Renal cortex interstitium (tissue), 11 donors: ENCODE measurements at regions not wholly inside any gene's neighbourhood (a gene's known extent, or its start where the extent isn't known, plus 50 kb on each side); places are given as distances from the start of the nearest gene placed in this dataset.
"Not testable (repeated sequence)": the region's sequence is repeated elsewhere in the genome, so short reads cannot be mapped to it uniquely, and the experiment has no call there.

ENCODE experiments used
- DNase-seq, 11 donors: peaks; one replicate each; pipeline ENCODE4 v3.0.0-alpha.2; 2013; ENCODE audit warnings: low read depth in 9 of 11, low spot score in 4 of 11; ENCODE audit errors: extremely low read depth in 1 of 11

DNA sequence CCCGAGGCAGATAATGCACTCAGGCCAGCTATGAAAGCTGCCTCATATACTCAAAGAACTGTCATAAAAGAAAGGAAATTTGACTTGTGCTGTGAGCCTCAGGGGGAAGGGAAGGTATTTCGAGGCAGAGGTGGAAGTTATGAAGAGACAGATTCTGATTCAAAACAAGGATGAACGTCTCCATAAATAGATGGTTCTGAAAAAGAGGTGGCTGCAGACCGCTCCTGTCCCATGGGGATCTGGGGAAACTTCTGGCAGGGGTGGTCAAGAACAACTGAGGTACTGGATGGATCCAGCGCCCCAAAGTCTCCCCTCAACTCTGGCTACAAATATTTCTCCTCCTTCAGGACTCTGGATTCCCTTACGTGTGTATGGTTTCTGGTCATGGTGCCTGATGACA lies 168.1 kb upstream of the IRS2 start:
- DNase-seq: no peak

- no peak for DNase-seq
These were observed 165.1 kb upstream of the IRS2 start for GRCh38 chr13:109951491-109951890.

GRCh38 chr13:109949397-109949796 lies 163.0 kb upstream of the IRS2 start:
- DNase-seq: no peak

- DNase-seq: no peak
These were observed 160.6 kb upstream of the IRS2 start for GRCh38 chr13:109947006-109947405.

GRCh38 chr13:109945206-109945960 lies 159.0 kb upstream of the IRS2 start:
- no peak for DNase-seq

- DNase-seq: no peak
These were observed 155.6 kb upstream of the IRS2 start for GRCh38 chr13:109941951-109942350.

- DNase-seq: no peak
These were observed 154.8 kb upstream of the IRS2 start for GRCh38 chr13:109941221-109941620.

GRCh38 chr13:109940637-109941036 lies 154.3 kb upstream of the IRS2 start:
- no peak for DNase-seq

DNA sequence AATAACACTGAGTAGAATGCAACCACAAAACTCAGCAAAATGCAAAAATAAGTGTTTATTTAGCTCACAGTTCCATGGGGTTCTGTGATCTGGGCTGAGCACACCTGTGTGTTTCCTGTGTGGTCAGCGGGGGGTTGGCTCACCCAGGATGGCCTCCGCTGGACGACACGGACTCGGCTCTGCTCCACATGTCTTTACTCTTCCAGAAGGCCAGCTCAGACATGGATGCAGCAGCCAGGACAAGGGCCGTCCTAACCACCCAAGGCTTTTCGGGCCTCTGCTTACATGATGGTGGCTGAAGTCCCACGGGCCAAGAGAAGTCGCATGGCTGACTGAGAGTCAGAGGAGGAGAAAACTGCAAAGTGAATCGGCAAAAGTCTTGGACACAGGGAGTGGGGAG lies 153.5 kb upstream of the IRS2 start:
- no peak for DNase-seq

DNA sequence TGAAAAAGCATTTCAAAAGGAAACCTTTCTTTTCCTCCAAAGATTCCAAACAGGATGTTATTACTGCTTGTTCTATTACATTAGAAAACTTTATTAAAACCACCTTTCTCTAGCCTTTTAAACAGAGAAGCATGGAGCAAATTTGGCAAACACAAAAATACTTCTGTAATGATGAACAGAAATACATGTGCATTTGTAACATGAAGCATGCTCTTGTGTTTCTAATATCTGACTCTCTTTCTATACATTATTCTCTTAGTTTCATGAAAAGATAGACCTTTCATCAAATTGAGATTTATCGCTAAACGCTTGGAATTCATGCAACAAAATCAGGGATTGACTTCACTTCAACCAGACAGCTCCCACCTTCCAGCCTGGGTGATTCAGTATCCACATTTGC lies 152.8 kb upstream of the IRS2 start:
- DNase-seq: no peak

DNA sequence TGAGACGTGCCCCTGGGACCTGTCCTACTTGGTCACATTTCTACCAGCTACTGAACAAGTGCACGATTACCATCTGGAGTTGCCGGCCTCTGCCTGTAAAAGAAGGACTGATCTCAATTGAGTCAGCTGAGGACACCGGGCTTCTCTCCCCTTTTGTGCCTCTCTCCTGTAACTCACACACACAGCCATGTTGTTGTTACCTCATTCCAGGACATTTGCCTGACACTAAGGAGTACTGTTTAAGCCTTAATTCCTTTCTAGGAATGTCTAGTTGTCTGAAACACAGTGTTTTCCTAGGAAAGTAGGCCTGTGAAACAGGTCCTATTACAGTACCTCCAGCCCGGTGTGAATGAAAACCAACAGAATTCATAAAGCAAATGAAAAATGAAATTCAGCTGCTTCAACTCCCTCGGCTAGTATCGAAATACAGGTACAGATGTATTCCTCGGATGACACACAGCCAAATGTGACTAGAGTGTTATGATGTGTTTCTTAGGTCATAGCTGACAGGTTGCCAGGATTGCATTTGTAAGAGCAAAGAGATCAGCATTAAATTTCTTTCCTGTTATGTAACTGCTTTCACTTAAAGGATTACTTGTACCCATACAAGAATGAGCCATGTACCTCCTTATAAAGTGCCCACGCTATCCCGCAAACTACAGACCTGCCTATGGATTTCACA lies 152.0 kb upstream of the IRS2 start:
- no peak for DNase-seq

DNA sequence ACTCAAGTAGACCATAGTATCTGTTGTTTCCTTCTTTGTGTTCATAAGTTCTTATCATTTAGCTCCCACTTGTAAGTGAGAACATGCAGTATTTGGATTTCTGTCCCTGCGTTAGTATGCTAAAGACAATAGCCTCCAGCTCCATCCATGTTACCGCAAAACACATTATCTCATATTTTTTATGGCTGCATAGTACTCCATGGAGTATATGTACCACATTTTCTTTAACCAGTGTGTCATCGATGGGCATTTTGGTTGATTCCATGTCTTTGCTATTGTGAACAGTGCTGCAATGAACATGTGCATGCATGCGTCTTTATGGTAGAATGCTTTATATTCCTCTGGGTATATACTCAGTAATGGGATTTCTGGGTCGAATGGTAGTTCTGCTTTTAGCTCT lies 148.1 kb upstream of the IRS2 start:
- not testable (repeated sequence) for DNase-seq

DNA sequence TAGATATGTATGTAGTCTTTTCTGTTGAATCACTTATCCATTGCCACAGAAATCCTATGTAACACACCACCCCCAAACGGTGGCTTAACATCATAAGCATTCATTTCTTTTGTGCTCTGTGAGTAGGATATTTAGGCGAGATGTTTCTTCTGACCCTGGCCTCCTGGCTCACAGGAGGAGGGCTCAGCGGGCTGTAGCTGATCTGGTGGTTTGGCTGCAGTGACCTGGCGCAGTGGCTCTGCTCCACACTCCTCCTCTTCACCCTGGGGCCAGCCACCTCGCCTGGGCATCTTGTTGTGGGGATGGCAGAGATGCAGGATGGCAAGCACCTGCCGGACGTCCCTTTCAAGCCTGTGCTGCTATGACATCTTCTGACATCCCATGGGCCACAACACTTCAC lies 147.1 kb upstream of the IRS2 start:
- DNase-seq: no peak

DNA sequence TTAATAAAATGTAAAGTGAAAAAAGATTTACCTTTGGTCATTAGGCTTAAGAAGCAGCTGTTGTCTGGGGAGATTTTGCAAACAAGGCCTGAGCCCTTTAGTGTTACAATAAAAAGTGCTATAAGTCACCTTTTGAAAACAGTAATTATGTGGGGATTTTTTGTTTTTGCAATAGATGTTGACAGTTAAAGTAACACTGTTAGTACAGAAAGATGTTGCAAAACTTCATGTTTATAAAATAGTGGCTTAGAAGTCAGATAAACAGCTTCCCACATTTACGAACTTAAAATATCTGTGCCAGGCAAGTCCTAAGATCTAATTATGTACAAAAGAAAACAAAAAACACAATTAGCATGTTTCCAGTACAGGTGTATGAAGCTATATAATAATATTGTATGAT lies 138.0 kb upstream of the IRS2 start:
- no peak for DNase-seq

DNA sequence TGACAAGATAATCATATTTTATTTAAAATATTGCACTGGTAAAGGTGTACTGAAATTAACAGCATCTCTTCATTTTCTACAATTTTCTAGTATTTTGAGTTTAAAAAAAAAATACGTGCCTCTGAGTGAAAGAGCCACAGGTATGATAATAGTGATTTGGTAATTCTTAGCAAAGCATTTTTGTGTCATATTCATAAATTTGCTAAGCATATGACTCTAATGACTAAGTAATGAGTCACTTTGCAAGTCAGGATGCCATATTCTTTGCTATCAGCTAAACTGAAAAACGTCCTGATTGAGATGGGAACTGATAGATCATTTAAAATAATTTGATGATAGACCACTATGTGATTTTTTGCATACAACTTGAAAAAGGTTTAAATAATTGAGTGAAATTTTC lies 136.1 kb upstream of the IRS2 start:
- DNase-seq: no peak

DNA sequence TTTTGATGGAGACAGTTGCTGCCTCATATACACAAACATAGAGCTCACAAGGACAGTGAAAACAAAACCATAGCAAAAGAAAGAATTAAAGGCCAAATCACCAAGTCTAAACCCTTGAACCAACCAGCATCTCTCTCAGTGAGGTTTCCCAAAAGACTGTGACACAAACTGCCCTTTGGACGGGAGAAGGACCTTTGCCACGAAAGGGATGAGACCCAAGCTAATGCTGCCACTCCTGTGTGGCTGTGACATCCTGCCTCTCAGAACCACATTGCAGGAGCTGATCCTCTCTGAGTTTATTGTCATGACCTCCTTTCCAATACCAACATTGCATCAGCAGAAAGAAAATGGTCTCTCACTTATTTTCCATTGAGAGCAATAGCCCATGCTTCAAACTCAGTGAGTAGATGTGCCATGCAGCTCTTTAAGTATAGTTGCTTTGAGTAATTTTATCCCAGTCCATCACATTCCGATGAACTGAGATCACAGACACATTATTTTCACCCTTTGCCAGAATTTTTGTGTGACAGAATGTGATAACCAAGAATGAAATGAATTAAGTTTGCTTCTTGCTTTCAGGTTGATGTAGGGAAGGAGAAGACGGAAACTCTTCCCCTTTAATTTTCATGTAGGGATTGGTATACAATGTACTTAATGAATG lies 133.5 kb upstream of the IRS2 start:
- DNase-seq: no peak

- no peak for DNase-seq
These were observed 131.9 kb upstream of the IRS2 start for GRCh38 chr13:109918179-109918711.

GRCh38 chr13:109917422-109917821 lies 131.0 kb upstream of the IRS2 start:
- DNase-seq: no peak

DNA sequence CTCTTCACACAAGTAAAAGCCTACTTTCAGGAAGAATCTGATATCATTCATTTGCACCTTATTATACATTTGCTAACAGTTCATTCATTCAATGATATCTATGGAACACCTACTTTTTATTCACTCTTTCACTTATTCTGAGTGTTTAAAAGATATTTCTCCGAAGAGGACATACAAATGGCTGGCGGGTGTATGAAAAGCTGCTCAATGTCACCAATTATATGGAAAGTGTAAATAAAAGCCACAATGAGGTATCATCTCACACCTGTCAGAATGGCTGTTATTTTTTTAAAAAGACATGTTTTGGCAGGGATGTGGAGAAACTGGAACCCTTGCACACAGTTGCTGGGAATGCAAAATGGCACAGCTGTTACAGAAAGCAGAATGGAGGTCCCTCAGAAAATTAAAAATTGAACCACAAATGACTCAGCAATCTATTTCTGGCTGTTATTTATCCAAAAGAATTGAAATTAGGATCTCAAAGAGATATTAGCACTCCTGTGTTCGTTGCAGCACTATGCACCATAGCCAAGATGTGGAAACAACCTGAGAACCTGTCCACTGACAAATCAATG lies 127.6 kb upstream of the IRS2 start:
- DNase-seq: no peak

DNA sequence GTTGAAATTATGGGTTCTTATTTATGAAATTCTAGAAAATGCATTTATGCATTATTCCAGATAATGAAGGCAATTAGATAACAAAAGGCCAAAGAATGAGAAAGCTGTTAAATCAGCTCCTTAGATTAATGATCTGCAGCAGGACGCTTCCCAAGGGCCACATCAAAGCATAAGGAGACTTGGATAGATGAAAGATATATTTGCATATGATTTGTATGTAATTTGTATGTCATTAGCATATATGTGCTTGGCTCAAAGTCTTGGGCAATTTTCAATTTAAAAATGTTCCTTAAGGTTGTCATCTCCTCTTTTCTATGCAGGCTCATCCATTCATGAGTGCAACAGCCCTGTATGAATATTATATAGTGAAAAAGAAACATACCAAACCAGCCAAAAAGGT lies 126.8 kb upstream of the IRS2 start:
- no peak for DNase-seq
